Fibroblast of skin of abdomen (primary cell): ENCODE measurements at regions not wholly inside any gene's neighbourhood (a gene's known extent, or its start where the extent isn't known, plus 50 kb on each side); places are given as distances from the start of the nearest gene placed in this dataset.
"Not testable (repeated sequence)": the region's sequence is repeated elsewhere in the genome, so short reads cannot be mapped to it uniquely, and the experiment has no call there.

ENCODE experiments used
- DNase-seq: peaks from one replicate; pipeline ENCODE4 v3.0.0-alpha.2; 2013

GRCh38 chr14:97153527-97153926 is 356.3 kb downstream of the VRK1 start:
- DNase-seq = no peak

GRCh38 chr14:97155320-97155719 is 358.1 kb downstream of the VRK1 start:
- no peak for DNase-seq

DNA sequence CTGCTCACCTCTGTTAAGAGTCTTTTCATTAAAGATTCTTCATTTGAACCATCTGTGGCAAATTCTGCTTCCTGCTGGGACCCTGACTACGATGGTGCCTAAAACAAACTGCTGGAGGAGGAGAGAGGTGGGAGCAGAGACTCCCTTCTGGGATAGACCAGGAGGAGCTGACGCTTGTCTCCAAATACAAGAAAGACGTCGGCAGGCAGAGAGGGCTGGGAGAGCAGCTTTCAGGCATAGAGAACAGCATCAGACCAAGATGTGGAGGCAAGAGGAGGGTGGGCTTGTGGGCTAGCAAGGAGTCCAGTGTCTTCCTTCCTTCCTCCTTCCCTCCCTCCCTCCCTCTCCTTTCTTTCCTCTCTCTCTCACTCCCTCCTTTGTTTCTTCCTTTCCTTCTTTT is 358.6 kb downstream of the VRK1 start:
- DNase-seq = no peak

GRCh38 chr14:97156705-97157104 is 359.5 kb downstream of the VRK1 start:
- no peak for DNase-seq

DNA sequence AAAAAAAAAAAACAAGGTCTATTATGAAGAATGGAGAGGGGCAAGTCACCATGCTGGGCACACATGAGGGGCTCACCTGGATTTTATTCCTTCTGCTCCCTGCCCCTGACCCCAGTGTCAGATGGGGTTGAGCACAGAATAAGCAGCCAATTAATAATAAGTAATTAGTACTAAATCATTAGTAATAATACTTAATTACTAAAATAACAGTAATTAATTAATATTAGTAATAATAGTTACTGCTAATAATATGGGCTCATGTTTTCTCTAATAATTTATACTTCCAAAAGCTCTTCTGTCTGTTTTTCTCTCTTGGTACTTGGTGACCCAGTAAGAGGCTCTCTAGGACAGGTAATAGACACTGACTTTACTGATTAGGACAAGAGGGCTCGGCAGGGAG is 360.9 kb downstream of the VRK1 start:
- no peak for DNase-seq

GRCh38 chr14:97159124-97159523 is 361.9 kb downstream of the VRK1 start:
- no peak for DNase-seq

GRCh38 chr14:97162621-97163020 is 365.4 kb downstream of the VRK1 start:
- DNase-seq = no peak

DNA sequence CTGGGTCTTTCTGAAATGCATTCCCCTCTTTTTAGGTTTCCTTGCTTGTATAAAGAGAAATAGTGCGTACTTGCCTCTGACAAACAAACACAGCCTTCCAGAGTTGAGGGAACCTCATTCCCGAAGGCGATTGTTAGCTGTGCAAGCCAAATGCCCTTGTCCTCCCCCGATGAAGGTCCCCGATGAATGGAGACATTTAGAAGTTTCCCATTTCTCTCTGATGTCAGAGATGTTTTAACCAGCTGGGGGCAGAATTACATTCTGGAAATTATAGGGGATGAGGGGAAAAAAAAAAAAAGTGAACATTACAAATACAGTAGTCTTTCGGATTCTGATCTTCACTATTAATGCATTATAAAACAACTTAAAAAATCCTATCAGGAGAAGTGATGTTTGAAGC is 366.8 kb downstream of the VRK1 start:
- DNase-seq = no peak

GRCh38 chr14:97166497-97166896 is 369.3 kb downstream of the VRK1 start:
- DNase-seq = no peak

DNA sequence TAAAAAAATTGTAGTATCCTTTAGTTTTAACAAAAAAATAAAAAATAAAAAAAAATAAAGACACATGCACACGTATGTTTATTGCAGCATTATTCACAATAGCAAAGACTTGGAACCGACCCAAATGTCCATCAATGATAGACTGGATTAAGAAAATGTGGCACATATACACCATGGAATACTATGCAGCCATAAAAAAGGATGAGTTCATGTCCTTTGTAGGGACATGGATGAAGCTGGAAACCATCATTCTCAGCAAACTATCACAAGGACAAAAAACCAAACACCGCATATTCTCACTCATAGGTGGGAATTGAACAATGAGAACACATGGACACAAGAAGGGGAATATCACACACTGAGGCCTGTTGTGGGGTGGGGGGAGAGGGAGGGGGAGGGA is 370.4 kb downstream of the VRK1 start:
- not testable (repeated sequence) for DNase-seq

DNA sequence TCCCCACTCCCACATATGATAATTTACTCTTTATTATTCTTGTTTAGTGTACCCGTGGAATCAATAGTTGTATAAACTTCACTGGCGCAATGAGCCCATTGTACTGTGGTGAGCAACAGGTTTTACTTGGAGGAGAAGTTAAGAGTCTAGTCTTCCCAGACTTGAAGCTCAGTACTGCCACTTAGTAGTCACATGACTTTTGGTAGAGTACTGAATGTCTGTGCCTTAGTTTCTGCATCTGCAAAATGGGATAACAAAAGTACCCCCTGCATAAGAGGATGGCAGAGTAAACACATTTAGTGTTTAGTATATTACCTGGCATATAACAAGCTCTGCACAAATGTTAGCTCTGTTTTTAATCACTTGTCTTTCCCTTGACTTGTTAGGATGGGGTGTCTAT is 375.5 kb downstream of the VRK1 start:
- DNase-seq = no peak

DNA sequence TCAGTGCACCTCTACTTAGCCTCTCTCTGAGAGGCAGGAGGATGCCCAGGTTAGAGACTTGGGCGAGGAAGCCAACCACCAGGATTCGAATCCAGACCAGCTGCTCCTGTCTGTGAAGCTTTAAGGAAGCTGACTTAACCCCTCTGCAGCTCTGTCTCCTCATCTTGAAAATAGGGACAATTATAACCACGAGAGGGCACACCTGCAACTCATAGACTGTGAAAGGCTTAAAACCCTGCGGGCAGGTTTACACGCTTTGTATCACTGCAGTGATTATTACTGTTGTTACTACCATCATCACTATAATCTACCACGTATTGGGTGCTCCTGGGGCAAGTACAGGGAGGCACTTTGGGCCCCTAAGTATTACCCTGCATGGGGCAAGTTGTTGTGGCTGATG is 379.8 kb downstream of the VRK1 start:
- peak; percentile 15 for DNase-seq

- no peak for DNase-seq
Measured at GRCh38 chr14:97177635-97178034, 380.5 kb downstream of the VRK1 start.

- peak; percentile 51 for DNase-seq
Measured at GRCh38 chr14:97178781-97179180, 381.6 kb downstream of the VRK1 start.

DNA sequence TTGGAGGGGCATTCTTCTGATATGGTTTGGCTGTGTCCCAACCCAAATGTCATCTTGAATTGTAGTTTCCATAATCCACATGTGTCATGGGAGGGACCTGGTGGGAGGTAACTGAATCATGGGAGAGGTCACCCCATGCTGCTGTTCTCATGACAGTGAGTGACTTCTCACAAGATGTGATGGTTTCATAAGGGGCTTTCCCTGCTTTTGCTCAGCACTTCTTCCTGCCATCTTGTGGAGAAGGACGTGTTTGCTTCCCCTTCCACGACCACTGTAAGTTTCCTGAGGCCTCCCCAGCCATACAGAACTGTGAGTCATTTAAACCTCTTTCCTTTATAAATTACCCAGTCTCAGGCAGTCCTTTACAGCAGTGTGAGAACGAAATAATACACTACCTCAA is 382.4 kb downstream of the VRK1 start:
- peak; percentile 20 for DNase-seq

- DNase-seq = peak; percentile 85
Measured at GRCh38 chr14:97180304-97181200, 383.4 kb downstream of the VRK1 start.

GRCh38 chr14:97185186-97185585 is 388.0 kb downstream of the VRK1 start:
- peak; percentile 21 for DNase-seq

- DNase-seq = no peak
Measured at GRCh38 chr14:97187916-97188315, 390.7 kb downstream of the VRK1 start.

- no peak for DNase-seq
Measured at GRCh38 chr14:97196336-97196735, 399.2 kb downstream of the VRK1 start.

GRCh38 chr14:97198813-97199212 is 401.6 kb downstream of the VRK1 start:
- no peak for DNase-seq

- no peak for DNase-seq
Measured at GRCh38 chr14:97200245-97200644, 403.1 kb downstream of the VRK1 start.

DNA sequence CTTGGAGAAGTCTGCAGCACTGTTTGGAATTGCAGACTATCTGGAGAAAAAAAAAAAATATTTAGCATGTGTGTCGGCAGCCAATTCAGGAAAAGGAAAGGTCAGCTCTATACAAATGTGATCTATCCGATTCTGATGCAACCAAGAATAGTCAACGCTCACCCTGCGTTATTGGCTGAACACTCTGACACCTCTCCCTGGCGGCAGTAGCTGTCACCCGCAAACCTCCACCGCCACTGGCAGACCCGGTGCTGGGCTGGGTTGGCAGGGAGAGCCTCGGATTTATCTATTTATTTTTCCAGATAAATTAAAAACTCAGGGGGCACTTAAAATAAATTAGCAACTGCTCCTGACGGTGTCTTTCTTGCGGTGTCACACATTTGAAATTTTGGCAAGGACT is 409.7 kb downstream of the VRK1 start:
- no peak for DNase-seq

GRCh38 chr14:97210202-97210601 is 413.0 kb downstream of the VRK1 start:
- no peak for DNase-seq

DNA sequence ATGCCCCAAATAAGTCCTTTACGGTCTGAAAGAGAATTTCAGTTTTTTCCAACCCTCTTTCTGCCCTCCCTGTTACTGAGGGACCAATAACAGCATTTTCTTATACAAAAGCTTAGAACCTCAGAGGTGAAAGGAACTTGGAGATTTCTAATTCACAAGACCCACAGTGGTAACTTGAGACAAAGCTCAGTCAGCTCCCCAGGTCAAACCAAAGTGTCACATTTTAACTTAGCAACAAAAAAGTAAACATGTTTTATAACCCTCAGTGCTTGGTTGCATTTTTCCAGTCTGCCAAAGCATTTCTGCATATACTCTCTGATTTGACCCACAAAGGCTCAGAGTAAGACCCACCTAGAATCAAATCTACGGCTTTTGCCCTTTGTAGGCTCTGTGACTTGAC is 415.2 kb downstream of the VRK1 start:
- no peak for DNase-seq

DNA sequence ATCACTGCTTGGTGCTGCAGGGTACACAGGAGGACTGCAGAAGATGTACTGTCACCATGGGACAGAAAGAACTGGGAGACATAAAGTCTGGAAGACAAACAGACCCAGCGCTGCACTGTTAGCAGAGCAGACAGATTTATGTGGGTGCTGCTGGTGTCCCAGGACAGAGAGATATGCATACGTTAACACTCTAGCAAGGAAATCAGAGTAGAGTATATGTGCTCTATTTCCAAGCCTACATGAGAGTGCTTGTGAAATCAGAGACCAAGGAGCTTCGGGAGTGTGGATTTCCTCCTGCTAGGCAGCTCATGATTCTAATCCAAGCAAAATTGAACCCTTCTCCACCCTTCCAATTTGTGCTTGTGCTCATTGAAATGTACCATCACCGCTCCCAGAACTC is 416.5 kb downstream of the VRK1 start:
- DNase-seq = no peak
